Mesothelial cell of epicardium (in vitro differentiated cells): ENCODE measurements at regions not wholly inside any gene's neighbourhood (a gene's known extent, or its start where the extent isn't known, plus 50 kb on each side); places are given as distances from the start of the nearest gene placed in this dataset.

Experiments used
- DNase-seq, 2 experiments: peaks; one replicate each; pipeline ENCODE4 v3.0.0; 2021; ENCODE audit warnings: low spot score in 2 of 2; ENCODE audit not compliant: unreplicated experiment in 2 of 2
- H3K27ac Mint-ChIP-seq: 2 replicates; pipeline ENCODE4 v1.8.0; 2021; ENCODE audit warnings: mixed read lengths
- H3K27me3 Mint-ChIP-seq: 2 replicates; pipeline ENCODE4 v1.8.0; 2021; ENCODE audit warnings: low read depth, mixed read lengths
- H3K36me3 Mint-ChIP-seq: 2 replicates; pipeline ENCODE4 v1.8.0; 2021; ENCODE audit warnings: mixed read lengths
- H3K4me1 Mint-ChIP-seq: 2 replicates; pipeline ENCODE4 v1.8.0; 2021; ENCODE audit warnings: mixed read lengths
- H3K4me3 Mint-ChIP-seq: 2 replicates; pipeline ENCODE4 v1.8.0; 2021; ENCODE audit warnings: mild to moderate bottlenecking, moderate library complexity, mixed read lengths
- H3K9me3 Mint-ChIP-seq: 2 replicates; pipeline ENCODE4 v1.8.0; 2021; ENCODE audit warnings: mixed read lengths
- TF ChIP-seq, protein P1 (sequence below): fragments of 200-600 bp; sonication (generic); IDR thresholded peaks from one replicate; pipeline ENCODE4 v1.5.0; 2021; ENCODE audit warnings: antibody characterized with exemption; ENCODE audit not compliant: unreplicated experiment

GRCh38 chr3:59644479-59645402 lies 594.9 kb upstream of the CFAP20DC start:
- no peak for DNase-seq
- peaks cover under 1% of the 10 kb centered on the region for H3K36me3 Mint-ChIP-seq
- no peaks in the 10 kb centered on the region for H3K4me1 Mint-ChIP-seq
- TF ChIP-seq, protein P1, sequence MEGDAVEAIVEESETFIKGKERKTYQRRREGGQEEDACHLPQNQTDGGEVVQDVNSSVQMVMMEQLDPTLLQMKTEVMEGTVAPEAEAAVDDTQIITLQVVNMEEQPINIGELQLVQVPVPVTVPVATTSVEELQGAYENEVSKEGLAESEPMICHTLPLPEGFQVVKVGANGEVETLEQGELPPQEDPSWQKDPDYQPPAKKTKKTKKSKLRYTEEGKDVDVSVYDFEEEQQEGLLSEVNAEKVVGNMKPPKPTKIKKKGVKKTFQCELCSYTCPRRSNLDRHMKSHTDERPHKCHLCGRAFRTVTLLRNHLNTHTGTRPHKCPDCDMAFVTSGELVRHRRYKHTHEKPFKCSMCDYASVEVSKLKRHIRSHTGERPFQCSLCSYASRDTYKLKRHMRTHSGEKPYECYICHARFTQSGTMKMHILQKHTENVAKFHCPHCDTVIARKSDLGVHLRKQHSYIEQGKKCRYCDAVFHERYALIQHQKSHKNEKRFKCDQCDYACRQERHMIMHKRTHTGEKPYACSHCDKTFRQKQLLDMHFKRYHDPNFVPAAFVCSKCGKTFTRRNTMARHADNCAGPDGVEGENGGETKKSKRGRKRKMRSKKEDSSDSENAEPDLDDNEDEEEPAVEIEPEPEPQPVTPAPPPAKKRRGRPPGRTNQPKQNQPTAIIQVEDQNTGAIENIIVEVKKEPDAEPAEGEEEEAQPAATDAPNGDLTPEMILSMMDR = no peak
- H3K4me3 Mint-ChIP-seq = no peak overlapping the region
- no peak overlapping the region for H3K27ac Mint-ChIP-seq
- H3K9me3 Mint-ChIP-seq = peaks cover 16% of the 10 kb centered on the region
- peaks cover 55% of the 10 kb centered on the region for H3K27me3 Mint-ChIP-seq

- no peak for DNase-seq
- no peak overlapping the region for H3K4me3 Mint-ChIP-seq
- H3K4me1 Mint-ChIP-seq = no peaks in the 10 kb centered on the region
- H3K9me3 Mint-ChIP-seq = no peaks in the 10 kb centered on the region
- peaks cover 62% of the 10 kb centered on the region for H3K27me3 Mint-ChIP-seq
- no peak overlapping the region for H3K27ac Mint-ChIP-seq
- no peaks in the 10 kb centered on the region for H3K36me3 Mint-ChIP-seq
- TF ChIP-seq, protein P1 = no peak
Measured at GRCh38 chr3:59641169-59641899, 591.5 kb upstream of the CFAP20DC start.

DNA sequence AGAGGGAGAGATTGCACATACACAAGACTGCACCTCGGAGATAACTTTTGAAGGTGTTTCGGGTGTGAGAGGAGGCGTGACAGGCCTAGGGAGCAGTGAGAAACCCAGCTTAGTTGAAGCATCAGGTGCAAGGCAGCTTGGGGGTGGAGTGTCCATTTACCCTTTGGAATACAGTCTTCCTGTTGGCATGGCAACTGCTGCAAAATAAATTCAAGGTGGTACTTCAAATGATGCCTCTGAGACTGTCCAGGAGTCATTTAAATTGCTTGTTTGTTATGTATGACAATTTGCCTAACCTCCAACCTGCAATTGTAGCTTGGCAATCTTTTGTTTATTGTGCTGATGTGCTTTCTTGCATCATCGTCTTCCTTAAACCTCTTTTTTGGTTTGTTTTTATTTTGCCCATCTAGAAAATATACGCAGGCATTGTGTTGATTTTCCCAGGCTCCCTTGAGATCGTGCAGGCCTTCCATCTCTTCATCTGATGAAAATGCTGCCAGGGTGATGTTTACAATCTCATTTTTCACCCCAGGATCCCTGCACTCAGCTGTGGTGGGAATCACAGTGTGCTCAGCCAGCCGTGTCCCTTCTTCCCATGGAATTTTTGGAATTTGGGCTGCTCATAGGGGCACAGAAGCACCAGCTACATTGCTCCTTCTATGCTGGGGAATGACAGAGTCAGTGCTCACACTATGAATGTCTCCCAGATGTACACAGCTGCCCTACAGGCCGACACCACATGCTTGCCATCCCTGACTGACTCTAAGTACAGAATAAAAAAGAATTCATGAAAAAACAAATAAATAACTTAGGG lies 583.1 kb upstream of the CFAP20DC start:
- no peaks in the 10 kb centered on the region for H3K36me3 Mint-ChIP-seq
- peaks cover 10% of the 10 kb centered on the region for H3K9me3 Mint-ChIP-seq
- DNase-seq = no peak
- H3K4me3 Mint-ChIP-seq = no peak overlapping the region
- TF ChIP-seq, protein P1 = no peak
- peaks cover 7% of the 10 kb centered on the region for H3K4me1 Mint-ChIP-seq
- peaks cover 1% of the 10 kb centered on the region for H3K27me3 Mint-ChIP-seq
- H3K27ac Mint-ChIP-seq = no peak overlapping the region

GRCh38 chr3:59631482-59631881 lies 581.7 kb upstream of the CFAP20DC start:
- DNase-seq = no peak
- no peak overlapping the region for H3K27ac Mint-ChIP-seq
- H3K4me3 Mint-ChIP-seq = no peak overlapping the region
- peaks cover 10% of the 10 kb centered on the region for H3K9me3 Mint-ChIP-seq
- H3K27me3 Mint-ChIP-seq = peaks cover 1% of the 10 kb centered on the region
- no peaks in the 10 kb centered on the region for H3K36me3 Mint-ChIP-seq
- H3K4me1 Mint-ChIP-seq = peaks cover 7% of the 10 kb centered on the region
- TF ChIP-seq, protein P1 = no peak

GRCh38 chr3:59621037-59621436 lies 571.2 kb upstream of the CFAP20DC start:
- H3K27ac Mint-ChIP-seq = no peak overlapping the region
- peaks cover 25% of the 10 kb centered on the region for H3K27me3 Mint-ChIP-seq
- TF ChIP-seq, protein P1 = no peak
- peaks cover 9% of the 10 kb centered on the region for H3K9me3 Mint-ChIP-seq
- DNase-seq = no peak
- H3K4me1 Mint-ChIP-seq = no peaks in the 10 kb centered on the region
- H3K36me3 Mint-ChIP-seq = no peaks in the 10 kb centered on the region
- H3K4me3 Mint-ChIP-seq = no peak overlapping the region
